Small intestine (tissue), 7 donors: ENCODE measurements at regions not wholly inside any gene's neighbourhood (a gene's known extent, or its start where the extent isn't known, plus 50 kb on each side); places are given as distances from the start of the nearest gene placed in this dataset.

Source experiments
- DNase-seq, 2 donors: peaks; one replicate each; pipeline versions ENCODE4 v3.0.0 to v3.0.0-alpha.2; 2013
- FAIRE-seq: peaks from 2 replicates; lab custom pipeline; 2012; peaks lifted over from hg19 to GRCh38; lab: Jason Lieb, UNC
- H3K27ac ChIP-seq, 3 donors: one replicate each; pipeline ENCODE4 v1.5.1; 2013; ENCODE audit warnings: low read length in 2 of 3, mild to moderate bottlenecking in 2 of 3, control low read depth in 1 of 3, inconsistent platforms in 1 of 3, low read depth in 1 of 3, moderate library complexity in 1 of 3
- H3K27me3 ChIP-seq, 3 donors: one replicate each; pipeline ENCODE4 v1.6.1; 2013; ENCODE audit warnings: low read length in 3 of 3, inconsistent platforms in 1 of 3; ENCODE audit not compliant: control insufficient read depth in 3 of 3, insufficient read depth in 3 of 3
- H3K36me3 ChIP-seq, 3 donors: one replicate each; pipeline ENCODE4 v1.6.1; 2013; ENCODE audit warnings: low read length in 3 of 3, inconsistent platforms in 1 of 3, low read depth in 1 of 3, mild to moderate bottlenecking in 1 of 3, moderate library complexity in 1 of 3; ENCODE audit not compliant: control insufficient read depth in 3 of 3, insufficient read depth in 2 of 3
- H3K4me1 ChIP-seq, 3 donors: one replicate each; pipeline ENCODE4 v1.6.1; 2013; ENCODE audit warnings: low read length in 2 of 3, inconsistent platforms in 1 of 3, low read depth in 1 of 3, mild to moderate bottlenecking in 1 of 3, moderate library complexity in 1 of 3; ENCODE audit not compliant: control insufficient read depth in 3 of 3, insufficient read depth in 2 of 3
- H3K4me3 ChIP-seq, 3 donors: one replicate each; pipeline ENCODE4 v1.5.1; 2013; ENCODE audit warnings: low read length in 3 of 3, control low read depth in 1 of 3, inconsistent platforms in 1 of 3, low read depth in 1 of 3, mild to moderate bottlenecking in 1 of 3, moderate library complexity in 1 of 3
- H3K9me3 ChIP-seq, 2 donors: one replicate each; pipeline ENCODE4 v1.6.1; 2013; ENCODE audit warnings: low read depth in 1 of 2, low read length in 1 of 2; ENCODE audit not compliant: control insufficient read depth in 2 of 2, insufficient read depth in 1 of 2
- WGBS, 3 donors: extraction: QIAGEN DNeasy Blood & Tissue Kit; methylation state at CpG; one replicate each; pipeline ENCODE4 v1.1.7; 2013; 5-methylcytosine and 5-hydroxymethylcytosine counted together
- donor health status: healthy with polysubstance abuse.
- donor health status: control.
- donor health status: control.
- donor health status: Bipolar disorder and iron deficiency.
- donor health status: healthy.

GRCh38 chr1:70490153-70490552 is 79.1 kb downstream of the CTH start:
- peak; percentile 61 for FAIRE-seq

GRCh38 chr1:70495370-70495769 is 84.3 kb downstream of the CTH start:
- FAIRE-seq (no peak), DNase-seq (no peak)
- Histone ChIP-seq H3K9me3 (no peaks in the 10 kb centered on the region), H3K4me1 (no peaks in the 10 kb centered on the region), H3K27ac (no peak overlapping the region), H3K27me3 (no peaks in the 10 kb centered on the region), H3K4me3 (no peak overlapping the region), H3K36me3 (no peaks in the 10 kb centered on the region)
- 22 to 58% (median 37%) methylated on average over 2 of the region's 2 CpGs for WGBS, 3 donors

More at GRCh38 chr1:70490153-70490552, 79.1 kb downstream of the CTH start:
- H3K4me3 ChIP-seq = no peak overlapping the region
- DNase-seq = no peak
- WGBS, 3 donors = 83 to 86% (median 84%) methylated on average over 1 of the region's 1 CpG
- no peaks in the 10 kb centered on the region for H3K36me3 ChIP-seq
- H3K27me3 ChIP-seq = no peaks in the 10 kb centered on the region
- no peaks in the 10 kb centered on the region for H3K4me1 ChIP-seq
- no peaks in the 10 kb centered on the region for H3K9me3 ChIP-seq
- H3K27ac ChIP-seq = no peak overlapping the region

GRCh38 chr1:70496181-70496580 is 85.1 kb downstream of the CTH start:
- 51 to 66% (median 54%) methylated on average over 2 of the region's 2 CpGs for WGBS, 3 donors

GRCh38 chr1:70497152-70497551 is 86.1 kb downstream of the CTH start:
- H3K4me1 ChIP-seq = no peaks in the 10 kb centered on the region
- H3K9me3 ChIP-seq = no peaks in the 10 kb centered on the region
- H3K36me3 ChIP-seq = no peaks in the 10 kb centered on the region
- peaks cover 0 to 4% (median 0%) of the 10 kb centered on the region in 3 donors for H3K27me3 ChIP-seq
- DNase-seq = no peak
- FAIRE-seq = no peak
- no peak overlapping the region for H3K27ac ChIP-seq
- H3K4me3 ChIP-seq = no peak overlapping the region
- 79 to 83% (median 83%) methylated on average over 3 of the region's 3 CpGs for WGBS, 3 donors

More at GRCh38 chr1:70496181-70496580, 85.1 kb downstream of the CTH start:
- FAIRE-seq (no peak), DNase-seq (no peak)
- Histone ChIP-seq H3K4me1 (no peaks in the 10 kb centered on the region), H3K27ac (no peak overlapping the region), H3K9me3 (no peaks in the 10 kb centered on the region), H3K27me3 (peaks cover 0 to 4% (median 0%) of the 10 kb centered on the region in 3 donors), H3K4me3 (no peak overlapping the region), H3K36me3 (no peaks in the 10 kb centered on the region)

- Histone ChIP-seq H3K9me3 (no peaks in the 10 kb centered on the region), H3K4me1 (no peaks in the 10 kb centered on the region), H3K36me3 (no peaks in the 10 kb centered on the region), H3K27ac (no peak overlapping the region), H3K4me3 (no peak overlapping the region), H3K27me3 (peaks cover 0 to 4% (median 0%) of the 10 kb centered on the region in 3 donors)
- FAIRE-seq (no peak), DNase-seq (no peak)
- 31 to 38% (median 35%) methylated on average over 2 of the region's 2 CpGs for WGBS, 3 donors
Measured at GRCh38 chr1:70498666-70499065, 87.6 kb downstream of the CTH start.

GRCh38 chr1:70499695-70500094 is 88.6 kb downstream of the CTH start:
- Histone ChIP-seq H3K4me1 (no peaks in the 10 kb centered on the region), H3K36me3 (no peaks in the 10 kb centered on the region), H3K27ac (no peak overlapping the region), H3K27me3 (peaks cover 0 to 4% (median 0%) of the 10 kb centered on the region in 3 donors), H3K4me3 (no peak overlapping the region), H3K9me3 (no peaks in the 10 kb centered on the region)
- DNase-seq (no peak), FAIRE-seq (no peak)
- WGBS, 3 donors = 32 to 53% (median 42%) methylated on average over 1 of the region's 1 CpG

GRCh38 chr1:70503358-70503757 is 92.3 kb downstream of the CTH start:
- WGBS, 3 donors = 88 to 92% (median 89%) methylated on average over 1 of the region's 1 CpG
- no peaks in the 10 kb centered on the region for H3K4me1 ChIP-seq
- H3K4me3 ChIP-seq = no peak overlapping the region
- H3K27ac ChIP-seq = no peak overlapping the region
- peaks cover 0 to 4% (median 0%) of the 10 kb centered on the region in 3 donors for H3K27me3 ChIP-seq
- no peaks in the 10 kb centered on the region for H3K36me3 ChIP-seq
- no peaks in the 10 kb centered on the region for H3K9me3 ChIP-seq
- FAIRE-seq (no peak), DNase-seq (no peak)

- no peak for FAIRE-seq
- Histone ChIP-seq H3K4me3 (no peak overlapping the region), H3K36me3 (no peaks in the 10 kb centered on the region), H3K27ac (no peak overlapping the region), H3K4me1 (no peaks in the 10 kb centered on the region), H3K27me3 (peaks cover 0 to 4% (median 0%) of the 10 kb centered on the region in 3 donors), H3K9me3 (no peaks in the 10 kb centered on the region)
- 61 to 78% (median 73%) methylated on average over 6 to 7 of the region's 7 CpGs for WGBS, 3 donors
- DNase-seq = peak; percentile 36 to 49
Measured at GRCh38 chr1:70504176-70504820, 93.2 kb downstream of the CTH start.

- no peaks in the 10 kb centered on the region for H3K36me3 ChIP-seq
- no peaks in the 10 kb centered on the region for H3K9me3 ChIP-seq
- DNase-seq (peak in 1 of 2 donors; percentile 15), FAIRE-seq (no peak)
- no peak overlapping the region for H3K27ac ChIP-seq
- H3K4me1 ChIP-seq = no peaks in the 10 kb centered on the region
- WGBS, 3 donors = 48 to 52% (median 48%) methylated on average over 2 of the region's 2 CpGs
- H3K4me3 ChIP-seq = no peak overlapping the region
- H3K27me3 ChIP-seq = peaks cover 0 to 4% (median 0%) of the 10 kb centered on the region in 3 donors
Measured at GRCh38 chr1:70504821-70505193, 93.7 kb downstream of the CTH start.
